G401 (cell line): ENCODE measurements at regions not wholly inside any gene's neighbourhood (a gene's known extent, or its start where the extent isn't known, plus 50 kb on each side); places are given as distances from the start of the nearest gene placed in this dataset.
"Not testable (repeated sequence)": the region's sequence is repeated elsewhere in the genome, so short reads cannot be mapped to it uniquely, and the experiment has no call there.

Experiments
- DNase-seq: peaks from one replicate; pipeline ENCODE4 v3.0.0-alpha.2; 2015; ENCODE audit warnings: low spot score
- in situ Hi-C: cut with HindIII; loops from 2 replicates; pipeline ENCODE4 v1.10.0; 2016; ENCODE audit warnings: low sequenced_read_pairs, mixed read lengths

DNA sequence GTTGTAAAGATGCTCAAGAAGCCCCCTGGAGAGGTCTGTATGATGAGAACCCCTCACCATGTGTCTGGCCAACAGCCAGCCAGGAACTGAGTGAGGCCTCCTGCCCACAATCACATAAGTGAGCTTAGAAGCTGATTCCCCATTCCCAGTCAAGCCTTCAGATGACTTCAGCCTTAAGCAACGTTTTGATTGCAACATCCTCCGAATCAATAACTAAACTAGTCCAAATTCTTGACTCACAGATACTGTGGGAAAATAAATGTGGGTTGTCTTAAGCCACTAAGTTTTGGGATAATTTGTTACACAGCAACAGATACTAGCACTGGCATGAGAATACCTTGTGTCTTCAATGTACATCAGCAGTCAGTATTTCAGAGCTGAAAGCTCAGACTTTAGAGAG is 54.5 kb upstream of the HS3ST4 start:
- in situ Hi-C loops: no loop called here
- DNase-seq: no peak

DNA sequence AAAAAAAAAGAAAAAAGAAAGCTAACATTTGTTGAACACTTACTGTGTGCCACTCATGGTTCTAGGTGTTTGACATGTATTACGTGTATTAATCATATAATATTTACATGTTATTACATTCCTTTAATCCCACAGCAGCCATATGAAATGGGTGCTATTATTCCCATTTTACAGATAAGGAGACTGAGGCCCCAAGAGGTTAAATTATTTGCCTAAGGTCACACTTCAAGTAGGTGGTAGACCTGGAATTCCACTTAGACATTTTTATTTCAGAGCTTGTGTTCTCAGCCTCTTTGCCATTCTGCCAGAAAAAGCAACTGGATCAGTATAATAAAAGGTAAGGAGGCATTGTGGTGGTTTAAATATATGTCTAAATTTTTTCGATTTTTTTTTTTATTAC is 55.1 kb upstream of the HS3ST4 start:
- in situ Hi-C loops: no loop called here
- DNase-seq: no peak

DNA sequence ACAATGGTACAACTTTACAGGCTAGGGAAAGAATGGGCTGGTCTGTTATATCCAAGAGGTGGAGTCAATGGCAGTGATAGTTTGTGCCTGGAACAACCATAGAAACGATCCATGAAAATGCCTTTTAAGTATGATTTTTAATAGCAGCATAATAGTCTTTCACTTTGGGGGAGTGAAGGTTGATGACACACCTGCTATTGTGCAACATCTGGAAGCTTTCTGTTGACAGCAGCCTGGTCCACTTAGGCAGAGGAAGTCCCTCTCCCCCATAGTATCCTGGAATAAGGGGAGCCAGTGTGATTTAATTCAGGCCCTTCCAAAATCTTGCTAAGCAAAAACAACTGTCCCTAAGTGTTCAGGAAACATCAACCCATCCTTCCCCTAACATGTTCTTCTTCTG is 56.3 kb upstream of the HS3ST4 start:
- in situ Hi-C loops: no loop called here
- no peak for DNase-seq

DNA sequence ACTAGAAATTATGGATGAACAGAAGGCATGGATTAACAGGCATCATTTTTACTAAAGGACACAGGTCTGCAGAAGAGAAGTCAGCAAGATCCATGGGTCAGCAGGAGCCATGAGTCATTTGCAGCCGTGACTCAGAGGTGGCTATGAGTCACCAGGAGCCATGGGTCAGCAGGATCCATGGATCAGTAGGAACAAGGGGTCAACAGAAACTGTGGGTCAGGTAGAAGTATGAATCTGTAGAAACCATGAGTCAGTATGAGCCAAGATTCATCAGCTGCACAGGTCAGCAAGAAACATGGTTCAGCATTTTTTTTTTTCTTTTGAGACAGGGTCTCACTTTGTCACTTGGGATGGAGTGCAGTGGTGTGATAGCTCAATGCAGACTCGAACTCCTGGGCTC is 58.2 kb upstream of the HS3ST4 start:
- in situ Hi-C loops: no loop called here
- no peak for DNase-seq

DNA sequence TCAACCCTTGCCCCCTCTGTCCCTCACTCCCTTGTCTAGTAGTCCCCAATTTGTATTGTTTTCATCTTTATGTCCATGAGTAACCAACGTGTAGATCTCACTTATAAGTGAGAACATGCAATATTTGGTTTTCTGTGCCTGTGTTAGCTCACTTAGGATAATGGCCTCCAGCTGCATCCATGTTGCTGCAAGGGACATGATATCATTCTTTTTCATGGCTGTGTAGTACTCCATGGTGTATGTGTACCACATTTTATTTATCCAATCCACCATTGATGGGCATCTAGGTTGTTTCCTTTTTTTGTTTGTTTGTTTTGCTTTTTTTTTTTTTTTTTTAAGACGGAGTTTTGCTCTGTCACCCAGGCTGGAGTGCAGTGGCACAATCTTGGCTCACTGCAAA is 63.0 kb upstream of the HS3ST4 start:
- DNase-seq: no peak
- in situ Hi-C loops: no loop called here

DNA sequence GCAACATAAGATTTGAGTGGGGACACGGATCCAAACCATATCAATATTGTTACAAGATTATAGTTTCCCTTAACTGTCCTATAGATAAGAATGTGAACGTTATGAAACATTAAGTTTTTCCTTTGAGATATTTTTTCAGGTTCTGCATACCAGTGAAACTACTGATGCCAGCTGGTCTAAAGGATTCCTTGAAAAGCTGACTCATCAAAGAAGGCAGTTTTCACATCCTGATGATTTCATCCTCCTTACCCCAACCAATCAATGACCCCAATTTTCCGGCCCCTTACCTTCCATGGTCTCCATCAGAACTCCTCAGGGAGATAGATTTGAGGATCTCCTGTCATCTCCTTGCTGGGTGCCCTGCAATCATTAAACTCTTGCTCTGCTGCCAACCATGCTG is 64.1 kb upstream of the HS3ST4 start:
- in situ Hi-C loops: no loop called here
- DNase-seq: no peak

DNA sequence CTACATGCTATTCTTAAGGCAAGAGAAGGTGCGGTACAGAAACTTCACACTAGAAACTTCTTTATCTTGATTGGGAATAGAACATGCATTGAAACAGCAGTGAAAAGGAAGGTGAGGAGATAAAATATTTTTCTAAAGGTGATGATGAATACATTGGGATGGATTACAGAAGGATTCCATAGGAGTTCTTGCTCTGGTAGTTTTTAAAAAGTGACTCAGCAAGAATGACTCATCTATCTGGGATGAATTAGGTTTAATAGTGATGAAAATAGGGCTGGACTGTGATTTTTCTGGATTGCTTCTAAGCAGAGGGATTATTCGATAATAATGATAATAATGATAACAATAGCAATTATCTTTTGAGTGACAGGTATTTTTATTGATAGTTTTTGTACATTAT is 65.6 kb upstream of the HS3ST4 start:
- DNase-seq: no peak
- in situ Hi-C loops: no loop called here

DNA sequence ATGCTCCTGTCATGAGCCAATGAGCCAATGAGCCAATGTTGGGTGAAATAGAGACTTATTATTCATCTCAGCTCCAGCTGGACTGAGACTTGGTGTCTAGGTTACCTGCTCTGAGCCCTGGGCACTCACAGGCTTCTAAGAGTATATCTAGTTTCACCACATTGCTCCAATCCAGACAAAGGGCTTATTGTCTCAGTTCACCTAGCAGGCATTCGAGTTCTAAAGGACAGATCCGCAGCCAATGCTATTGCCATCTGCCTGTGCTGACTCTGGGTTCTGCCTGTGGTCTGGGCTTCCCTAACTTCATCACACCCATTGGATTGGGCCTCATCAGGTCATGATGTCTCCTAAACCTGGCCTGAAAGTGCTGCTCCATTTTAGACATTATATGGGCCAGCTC is 66.1 kb upstream of the HS3ST4 start:
- in situ Hi-C loops: no loop called here
- DNase-seq: no peak

DNA sequence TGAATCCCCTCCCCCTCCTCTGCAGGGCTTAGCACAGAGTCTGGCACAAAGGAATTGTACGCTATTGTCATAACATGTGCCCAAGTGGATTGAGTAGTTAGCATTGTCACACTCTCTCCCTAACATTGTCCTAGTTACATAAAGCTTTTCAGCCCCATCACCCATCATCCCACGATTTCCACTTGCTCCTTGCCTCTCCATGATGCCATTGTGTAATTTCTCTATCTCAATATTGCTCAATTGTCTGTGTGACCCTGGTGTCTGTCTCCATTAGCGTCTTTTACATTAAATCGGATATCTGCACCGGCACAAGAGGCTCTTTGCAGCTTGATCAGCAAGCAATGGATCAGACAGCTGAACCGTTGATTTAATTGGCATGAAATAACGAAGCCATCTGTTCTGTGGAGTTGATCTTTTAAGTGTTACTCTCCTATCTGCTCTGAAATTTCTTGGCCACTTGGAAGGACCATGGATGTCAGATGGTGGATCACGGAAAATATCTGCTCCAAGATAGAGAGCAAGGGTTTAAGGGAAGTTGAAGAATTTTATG is 77.0 kb upstream of the HS3ST4 start:
- DNase-seq: no peak
- in situ Hi-C loops: no loop called here

DNA sequence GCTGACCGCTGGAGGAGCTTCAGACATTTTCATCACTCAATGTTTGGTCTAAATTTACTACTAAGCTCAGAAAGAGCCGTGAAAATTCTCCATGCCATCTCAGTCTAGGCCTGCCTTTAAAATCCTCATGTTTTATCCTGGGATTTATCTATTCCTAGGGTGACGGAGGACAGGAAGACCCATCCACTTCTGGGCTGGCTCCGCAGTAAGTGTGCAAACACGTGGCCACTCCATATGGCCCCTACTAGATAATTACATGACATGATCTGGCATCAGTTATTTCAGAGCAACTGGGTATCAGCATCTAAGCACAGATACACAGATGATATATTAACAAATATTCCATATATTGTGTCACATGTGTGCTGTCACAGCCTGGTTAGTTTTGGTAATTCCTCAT is 77.8 kb upstream of the HS3ST4 start:
- in situ Hi-C loops: no loop called here
- no peak for DNase-seq

DNA sequence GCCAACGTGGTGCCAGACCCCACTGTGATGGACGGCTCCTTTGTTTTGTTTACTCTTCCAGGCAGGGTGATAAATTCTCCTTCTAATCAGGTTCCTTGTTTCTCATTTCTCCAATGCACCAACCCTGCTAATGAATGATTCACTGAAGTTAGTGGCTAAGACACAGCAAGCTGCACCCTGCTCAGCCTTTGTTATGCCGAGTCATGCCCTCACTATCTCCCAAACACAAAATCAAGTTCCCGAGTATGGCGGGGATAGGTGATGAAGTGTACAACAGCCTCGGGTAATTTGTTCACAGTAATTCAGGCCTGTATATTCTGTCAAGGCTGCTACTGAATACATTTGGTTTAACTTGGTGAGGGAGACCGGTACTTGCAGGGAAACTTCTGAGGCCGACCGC is 83.8 kb upstream of the HS3ST4 start:
- DNase-seq: no peak
- in situ Hi-C loops: no loop called here

DNA sequence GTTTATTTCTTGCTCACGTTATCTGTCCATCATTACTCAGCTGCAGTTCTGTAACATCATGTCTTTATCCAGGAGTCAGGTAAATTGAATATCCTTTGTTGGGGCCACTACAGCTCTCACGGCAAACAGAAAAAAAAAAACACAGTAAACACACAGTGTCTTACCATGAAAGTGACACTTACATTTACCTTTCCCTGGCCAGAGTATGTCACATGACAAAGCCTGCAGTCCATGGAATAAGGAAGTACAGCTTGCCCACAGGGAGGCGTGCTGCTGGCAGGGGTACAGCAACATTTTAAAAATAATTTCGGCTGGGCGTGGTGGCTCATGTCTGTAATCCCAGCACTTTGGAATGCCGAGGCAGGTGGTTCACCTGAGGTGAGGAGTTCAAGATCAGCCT is 85.7 kb upstream of the HS3ST4 start:
- no peak for DNase-seq
- in situ Hi-C loops: no loop called here

DNA sequence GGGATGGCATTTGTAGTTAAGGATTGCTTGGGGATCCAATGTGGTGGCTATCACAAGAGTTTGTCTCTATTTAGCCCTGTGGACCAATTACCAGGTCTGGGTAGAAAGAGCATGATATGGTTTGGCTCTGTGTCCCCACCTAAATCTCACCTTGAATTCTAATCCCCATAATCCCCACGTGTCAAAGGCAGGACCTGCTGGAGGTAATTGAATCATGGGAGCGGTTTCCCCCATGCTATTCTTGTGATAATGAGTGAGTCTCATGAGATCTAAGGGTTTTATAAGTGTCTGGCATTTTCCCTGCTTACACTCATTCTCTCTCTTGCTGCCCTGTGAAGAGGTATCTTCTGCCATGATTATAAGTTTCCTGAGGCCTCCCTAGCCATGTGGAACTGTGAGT is 86.4 kb upstream of the HS3ST4 start:
- no peak for DNase-seq
- in situ Hi-C loops: no loop called here

DNA sequence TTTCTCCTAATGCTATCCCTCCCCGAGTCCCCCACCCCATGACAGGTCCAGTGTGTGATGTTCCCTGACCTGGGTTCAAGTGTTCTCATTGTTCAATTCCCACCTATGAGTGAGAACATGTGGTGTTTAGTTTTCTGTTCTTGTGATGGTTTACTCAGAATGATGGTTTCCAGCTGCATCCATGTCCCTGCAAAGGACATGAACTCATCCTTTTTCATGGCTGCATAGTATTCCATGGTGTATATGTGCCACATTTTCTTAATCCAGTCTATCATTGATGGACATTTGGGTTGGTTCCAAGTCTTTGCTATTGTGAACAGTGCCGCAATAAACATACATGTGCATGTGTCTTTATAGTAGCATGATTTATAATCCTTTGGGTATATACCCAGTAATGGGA is 90.5 kb upstream of the HS3ST4 start:
- in situ Hi-C loops, DNase-seq: not testable (repeated sequence)

DNA sequence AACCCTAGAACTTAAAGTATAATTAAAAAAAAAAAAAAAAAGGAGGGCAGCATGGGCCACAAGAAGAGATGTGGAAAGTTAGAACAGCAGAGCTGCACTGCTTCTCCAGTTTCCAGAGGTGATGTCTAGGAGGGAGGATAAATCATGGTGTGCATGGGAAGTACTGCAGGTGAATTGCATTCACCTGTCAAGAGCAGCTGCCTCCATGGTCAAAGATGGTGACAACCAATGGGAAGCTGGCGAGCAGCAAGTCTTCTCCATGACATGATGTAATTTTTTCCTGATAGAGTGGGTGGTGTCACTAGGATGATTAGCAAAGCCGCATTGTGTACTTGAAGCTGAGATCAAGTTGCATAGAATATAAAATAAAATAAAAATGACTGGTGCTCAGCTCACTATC is 95.6 kb upstream of the HS3ST4 start:
- no peak for DNase-seq
- in situ Hi-C loops: no loop called here

DNA sequence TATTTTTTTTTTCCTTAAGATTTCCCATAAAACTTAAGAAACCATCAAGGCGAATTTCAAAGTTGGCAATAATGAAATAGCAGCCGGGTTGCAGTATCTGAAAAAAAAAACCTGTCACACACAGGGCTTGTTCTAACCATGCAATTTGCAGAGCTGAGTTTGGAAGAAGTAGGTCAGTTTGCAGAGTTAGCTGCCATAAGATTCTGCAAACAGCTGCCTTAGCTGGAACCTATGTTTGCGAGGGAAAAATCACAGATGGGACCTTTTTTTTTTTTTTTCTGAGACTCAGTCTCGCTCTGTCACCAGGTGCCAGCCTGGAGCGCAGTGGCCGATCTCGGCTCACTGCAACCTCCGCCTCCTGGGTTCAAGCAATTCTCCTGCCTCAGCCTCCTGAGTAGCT is 98.5 kb upstream of the HS3ST4 start:
- no peak for DNase-seq

DNA sequence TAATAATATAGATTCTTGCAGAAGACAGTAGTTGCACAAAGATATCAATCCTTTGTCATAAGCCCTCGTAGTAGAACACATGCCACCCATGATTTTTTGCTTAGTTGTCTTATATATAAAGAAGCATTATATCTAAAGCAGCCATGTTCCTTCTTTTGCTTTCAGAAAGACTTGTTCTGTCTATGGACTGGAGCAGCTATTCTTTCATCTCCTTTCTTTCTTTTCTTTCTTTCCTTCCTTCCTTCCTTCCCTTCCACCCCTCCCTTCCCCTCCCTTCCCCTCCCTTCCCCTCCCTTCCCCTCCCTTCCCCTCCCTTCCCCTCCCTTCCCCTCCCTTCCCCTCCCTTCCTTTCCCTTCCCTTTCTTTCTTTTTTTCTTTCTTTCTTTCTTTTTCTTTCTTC is 104.0 kb upstream of the HS3ST4 start:
- in situ Hi-C loops: no loop called here
- DNase-seq: no peak

More for the DNA sequence above, 98.5 kb upstream of the HS3ST4 start:
- in situ Hi-C loops: no loop called here

DNA sequence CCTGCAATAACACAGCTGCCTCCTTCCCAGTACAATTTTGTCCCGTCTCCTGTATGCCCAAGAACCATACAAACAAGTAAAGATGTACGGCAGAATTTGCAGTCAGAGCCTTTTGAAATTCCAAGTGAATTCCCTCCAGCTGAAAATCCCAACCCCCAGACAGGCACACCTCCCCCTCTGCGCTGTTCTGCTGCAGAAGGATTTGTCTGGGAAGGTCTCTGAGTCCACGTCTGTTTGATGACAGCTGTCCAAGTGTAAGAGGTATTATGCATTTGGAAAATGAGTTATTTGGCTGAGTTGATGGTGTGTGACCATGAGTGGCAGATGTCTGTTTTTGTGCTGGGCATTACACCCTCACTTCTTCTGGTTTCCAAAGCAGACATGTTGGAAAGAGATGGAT is 104.9 kb upstream of the HS3ST4 start:
- no peak for DNase-seq
- in situ Hi-C loops: no loop called here

DNA sequence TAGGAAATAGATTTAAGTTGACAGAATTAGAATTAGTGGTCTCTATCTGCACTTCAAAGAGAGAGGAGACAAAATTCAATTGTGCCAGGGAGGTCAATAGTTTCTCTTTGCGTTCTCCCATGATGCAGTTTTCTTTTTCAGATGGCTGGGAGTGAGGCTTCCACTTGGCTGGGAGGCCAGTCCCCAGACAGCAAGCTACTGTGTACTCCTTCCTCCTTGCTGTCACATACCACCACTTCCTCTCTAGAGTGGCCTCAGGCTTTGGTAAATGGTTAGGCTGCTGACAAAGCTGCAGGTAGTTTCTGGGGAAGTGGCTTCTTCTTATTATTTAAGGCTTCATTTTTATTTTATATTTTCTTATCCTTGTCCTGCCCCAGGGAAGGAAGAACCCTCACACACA is 106.2 kb upstream of the HS3ST4 start:
- in situ Hi-C loops: no loop called here
- DNase-seq: no peak

DNA sequence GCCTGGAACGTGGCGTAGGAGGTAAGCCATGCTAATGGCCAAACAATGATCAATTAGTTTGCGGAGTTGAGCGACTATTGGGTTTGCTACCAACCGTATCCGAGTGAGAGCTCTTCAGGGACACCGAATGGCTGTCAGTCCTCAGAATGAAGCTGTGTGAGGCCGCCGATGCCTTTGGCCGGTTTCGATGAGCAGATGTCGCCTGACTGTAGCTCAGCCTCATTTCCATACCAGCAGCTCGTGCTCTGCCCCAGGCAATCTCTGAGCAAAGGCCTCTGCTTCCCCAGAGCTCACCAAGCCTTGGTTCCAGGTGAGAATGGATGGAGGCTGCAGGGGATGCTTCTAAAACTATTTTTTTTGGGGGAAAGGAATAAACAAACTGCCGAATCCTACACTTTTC is 111.7 kb upstream of the HS3ST4 start:
- in situ Hi-C loops: no loop called here
- no peak for DNase-seq

DNA sequence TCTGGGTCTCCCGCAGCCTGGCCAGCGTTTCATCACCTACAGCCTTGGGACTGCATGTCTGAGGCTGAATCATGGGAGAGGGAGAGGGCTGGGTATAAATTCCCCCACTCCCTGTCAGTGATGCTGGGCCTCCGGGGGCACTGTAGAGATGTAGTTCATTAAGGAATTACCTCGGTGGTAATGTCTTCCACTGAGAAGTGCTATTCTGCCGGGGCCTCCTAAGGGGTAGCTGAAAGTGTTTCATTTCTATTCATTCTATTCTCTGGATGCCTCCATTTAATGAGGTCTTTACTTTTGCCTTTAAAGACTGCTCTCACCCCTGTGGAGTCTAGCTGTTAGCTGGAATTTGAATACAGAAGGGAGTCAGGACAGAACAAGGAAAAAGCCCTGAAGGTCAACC is 116.4 kb upstream of the HS3ST4 start:
- in situ Hi-C loops: no loop called here
- no peak for DNase-seq

DNA sequence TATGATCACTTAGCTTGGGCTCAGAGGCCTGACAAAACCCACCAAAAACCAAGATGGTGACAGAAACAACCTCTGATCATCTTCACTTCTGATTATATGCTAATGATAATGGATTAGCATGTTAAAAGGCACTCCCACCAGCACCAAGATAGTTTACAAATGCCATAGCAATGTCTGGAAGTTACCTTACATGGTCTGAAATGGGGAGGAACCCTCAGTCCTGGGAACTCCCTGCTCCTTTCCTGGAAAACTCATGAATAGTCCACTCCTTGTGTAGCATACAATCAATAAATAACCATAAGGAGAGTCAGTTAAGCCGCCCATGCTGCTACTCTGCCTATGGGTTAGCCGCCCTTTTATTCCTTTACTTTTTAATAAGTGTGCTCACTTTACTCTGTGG is 120.0 kb upstream of the HS3ST4 start:
- in situ Hi-C loops: no loop called here
- DNase-seq: no peak
